Effector memory CD4-positive, alpha-beta T cell (primary cell): ENCODE measurements at regions not wholly inside any gene's neighbourhood (a gene's known extent, or its start where the extent isn't known, plus 50 kb on each side); places are given as distances from the start of the nearest gene placed in this dataset.

Experiments used
- DNase-seq, 3 donors: peaks; one replicate each; pipeline ENCODE4 v3.0.0-alpha.2; 2020
- H3K27ac ChIP-seq: 2 replicates; pipeline ENCODE4 v1.7.0; 2013; ENCODE audit warnings: mild to moderate bottlenecking, low read length, moderate library complexity; ENCODE audit not compliant: insufficient read depth, poor library complexity, severe bottlenecking
- H3K27me3 ChIP-seq: replicated peaks from 2 replicates; pipeline ENCODE4 v1.7.0; 2013; ENCODE audit warnings: mild to moderate bottlenecking, low read length; ENCODE audit not compliant: insufficient read depth, control insufficient read depth, poor library complexity, severe bottlenecking
- H3K36me3 ChIP-seq: 2 replicates; pipeline ENCODE4 v1.7.0; 2013; ENCODE audit warnings: mild to moderate bottlenecking, low read length, moderate library complexity; ENCODE audit not compliant: control insufficient read depth, insufficient read depth
- H3K4me1 ChIP-seq: 2 replicates; pipeline ENCODE4 v1.7.0; 2013; ENCODE audit warnings: low read length, mild to moderate bottlenecking; ENCODE audit not compliant: control insufficient read depth, insufficient read depth, poor library complexity, severe bottlenecking
- H3K4me3 ChIP-seq: 2 replicates; pipeline ENCODE4 v1.7.0; 2013; ENCODE audit warnings: low read length, low read depth, mild to moderate bottlenecking; ENCODE audit not compliant: insufficient read depth, poor library complexity, severe bottlenecking
- H3K9me3 ChIP-seq: 2 replicates; pipeline ENCODE4 v1.7.0; 2013; ENCODE audit warnings: mild to moderate bottlenecking, low read length, moderate library complexity; ENCODE audit not compliant: control insufficient read depth

GRCh38 chr20:50302341-50303057 is 111.9 kb downstream of the CEBPB start:
- no peak overlapping the region for H3K4me3 ChIP-seq
- no peaks in the 10 kb centered on the region for H3K9me3 ChIP-seq
- no peaks in the 10 kb centered on the region for H3K36me3 ChIP-seq
- H3K27ac ChIP-seq = no peak overlapping the region
- no peak for DNase-seq
- H3K4me1 ChIP-seq = no peaks in the 10 kb centered on the region
- no peaks in the 10 kb centered on the region for H3K27me3 ChIP-seq

GRCh38 chr20:50303573-50304500 is 113.2 kb downstream of the CEBPB start:
- H3K27ac ChIP-seq = no peak overlapping the region
- no peak overlapping the region for H3K4me3 ChIP-seq
- H3K27me3 ChIP-seq = no peaks in the 10 kb centered on the region
- H3K4me1 ChIP-seq = no peaks in the 10 kb centered on the region
- no peak for DNase-seq
- H3K36me3 ChIP-seq = no peaks in the 10 kb centered on the region
- no peaks in the 10 kb centered on the region for H3K9me3 ChIP-seq

- H3K27ac ChIP-seq = no peak overlapping the region
- no peak overlapping the region for H3K4me3 ChIP-seq
- no peak for DNase-seq
- no peaks in the 10 kb centered on the region for H3K27me3 ChIP-seq
- H3K36me3 ChIP-seq = no peaks in the 10 kb centered on the region
- no peaks in the 10 kb centered on the region for H3K4me1 ChIP-seq
- no peaks in the 10 kb centered on the region for H3K9me3 ChIP-seq
Measured at GRCh38 chr20:50304501-50304856, 113.8 kb downstream of the CEBPB start.

GRCh38 chr20:50304923-50305635 is 114.4 kb downstream of the CEBPB start:
- Histone ChIP-seq H3K27me3 (no peaks in the 10 kb centered on the region), H3K36me3 (no peaks in the 10 kb centered on the region), H3K27ac (no peak overlapping the region), H3K4me1 (no peaks in the 10 kb centered on the region), H3K4me3 (no peak overlapping the region), H3K9me3 (no peaks in the 10 kb centered on the region)
- no peak for DNase-seq

- H3K4me1 ChIP-seq = no peaks in the 10 kb centered on the region
- H3K9me3 ChIP-seq = no peaks in the 10 kb centered on the region
- no peak overlapping the region for H3K27ac ChIP-seq
- H3K36me3 ChIP-seq = no peaks in the 10 kb centered on the region
- H3K27me3 ChIP-seq = no peaks in the 10 kb centered on the region
- DNase-seq = no peak
- H3K4me3 ChIP-seq = no peak overlapping the region
Measured at GRCh38 chr20:50305636-50306477, 115.2 kb downstream of the CEBPB start.

- no peak for DNase-seq
- Histone ChIP-seq H3K27me3 (no peaks in the 10 kb centered on the region), H3K4me1 (no peaks in the 10 kb centered on the region), H3K36me3 (no peaks in the 10 kb centered on the region), H3K27ac (no peak overlapping the region), H3K4me3 (no peak overlapping the region), H3K9me3 (no peaks in the 10 kb centered on the region)
Measured at GRCh38 chr20:50306478-50307423, 116.1 kb downstream of the CEBPB start.

- Histone ChIP-seq H3K27ac (no peak overlapping the region), H3K36me3 (no peaks in the 10 kb centered on the region), H3K9me3 (no peaks in the 10 kb centered on the region), H3K27me3 (no peaks in the 10 kb centered on the region), H3K4me3 (no peak overlapping the region), H3K4me1 (no peaks in the 10 kb centered on the region)
- no peak for DNase-seq
Measured at GRCh38 chr20:50308166-50308512, 117.5 kb downstream of the CEBPB start.

GRCh38 chr20:50308513-50309279 is 118.1 kb downstream of the CEBPB start:
- no peaks in the 10 kb centered on the region for H3K4me1 ChIP-seq
- H3K4me3 ChIP-seq = no peak overlapping the region
- no peaks in the 10 kb centered on the region for H3K36me3 ChIP-seq
- no peak overlapping the region for H3K27ac ChIP-seq
- H3K27me3 ChIP-seq = no peaks in the 10 kb centered on the region
- H3K9me3 ChIP-seq = no peaks in the 10 kb centered on the region
- no peak for DNase-seq
